Lower lobe of right lung (tissue), 2 donors: ENCODE measurements at regions not wholly inside any gene's neighbourhood (a gene's known extent, or its start where the extent isn't known, plus 50 kb on each side); places are given as distances from the start of the nearest gene placed in this dataset.

Experiments
- ATAC-seq, 2 donors: fragments of 200-7000 bp; cut with Tn5 transposase; one replicate each; pipeline ENCODE4 v1.9.1; 2020 to 2022; ENCODE audit warnings: mild to moderate bottlenecking in 2 of 2, moderate library complexity in 2 of 2
- DNase-seq: peaks from one replicate; pipeline ENCODE4 v3.0.0-alpha.2; 2020
- H3K27ac ChIP-seq: fragments of 200-600 bp; one replicate; pipeline ENCODE4 v1.8.0; 2022
- H3K27me3 ChIP-seq: fragments of 200-600 bp; one replicate; pipeline ENCODE4 v1.8.0; 2022; ENCODE audit warnings: low read depth
- H3K36me3 ChIP-seq: fragments of 200-600 bp; one replicate; pipeline ENCODE4 v1.8.0; 2022; ENCODE audit warnings: mild to moderate bottlenecking
- H3K4me1 ChIP-seq: fragments of 200-600 bp; one replicate; pipeline ENCODE4 v1.8.0; 2022
- H3K4me3 ChIP-seq: fragments of 200-600 bp; one replicate; pipeline ENCODE4 v1.8.0; 2022; ENCODE audit warnings: mild to moderate bottlenecking
- H3K9me3 ChIP-seq: fragments of 200-600 bp; one replicate; pipeline ENCODE4 v1.8.0; 2022
- CTCF ChIP-seq: fragments of 200-600 bp; IDR thresholded peaks from one replicate; pipeline ENCODE4 v1.8.0; 2022; ENCODE audit warnings: antibody characterized with exemption, mild to moderate bottlenecking
- intact Hi-C: fragments of 100-400 bp; cut with DNase I; formaldehyde crosslinking; loops from one replicate; pipeline ENCODE4 v1.11.0; 2022
- donor health status: DM: no; HTN: yes; CAD: no; lungs with severe emphysema.

GRCh38 chr21:35145626-35146233, 96.6 kb upstream of the RUNX1 start:
- no peaks in the 10 kb centered on the region for H3K4me1 ChIP-seq
- H3K9me3 ChIP-seq, result no peaks in the 10 kb centered on the region
- DNase-seq, result no peak
- no peaks in the 10 kb centered on the region for H3K36me3 ChIP-seq
- no peak overlapping the region for H3K4me3 ChIP-seq
- ATAC-seq, result no peak
- H3K27ac ChIP-seq, result no peak overlapping the region
- TF ChIP-seq CTCF, result no peak
- intact Hi-C loops, result no loop called here
- H3K27me3 ChIP-seq, result no peaks in the 10 kb centered on the region

- no peak overlapping the region for H3K27ac ChIP-seq
- no peak for TF ChIP-seq CTCF
- intact Hi-C loops, result no loop called here
- no peaks in the 10 kb centered on the region for H3K4me1 ChIP-seq
- ATAC-seq, result no peak
- H3K27me3 ChIP-seq, result no peaks in the 10 kb centered on the region
- no peaks in the 10 kb centered on the region for H3K9me3 ChIP-seq
- H3K4me3 ChIP-seq, result no peak overlapping the region
- no peaks in the 10 kb centered on the region for H3K36me3 ChIP-seq
- DNase-seq, result no peak
Observed at GRCh38 chr21:35144978-35145377, 95.9 kb upstream of the RUNX1 start.

- Histone ChIP-seq H3K27ac (no peak overlapping the region), H3K4me1 (no peaks in the 10 kb centered on the region)
- intact Hi-C loops, result no loop called here
Observed at GRCh38 chr21:35142036-35142815, 93.1 kb upstream of the RUNX1 start.

GRCh38 chr21:35139382-35139715, 90.2 kb upstream of the RUNX1 start:
- H3K36me3 ChIP-seq, result no peaks in the 10 kb centered on the region
- ATAC-seq (no peak), DNase-seq (no peak)
- no peak for TF ChIP-seq CTCF
- H3K4me1 ChIP-seq, result no peaks in the 10 kb centered on the region
- H3K4me3 ChIP-seq, result no peak overlapping the region
- intact Hi-C loops, result no loop called here
- H3K27ac ChIP-seq, result no peak overlapping the region
- no peaks in the 10 kb centered on the region for H3K9me3 ChIP-seq
- H3K27me3 ChIP-seq, result no peaks in the 10 kb centered on the region

More at GRCh38 chr21:35142036-35142815, 93.1 kb upstream of the RUNX1 start:
- no peaks in the 10 kb centered on the region for H3K36me3 ChIP-seq
- DNase-seq (no peak), ATAC-seq (no peak)
- H3K27me3 ChIP-seq, result no peaks in the 10 kb centered on the region
- no peak overlapping the region for H3K4me3 ChIP-seq
- no peaks in the 10 kb centered on the region for H3K9me3 ChIP-seq
- no peak for TF ChIP-seq CTCF

- ATAC-seq, result no peak
- intact Hi-C loops, result no loop called here
- Histone ChIP-seq H3K27me3 (no peaks in the 10 kb centered on the region), H3K4me1 (no peaks in the 10 kb centered on the region), H3K4me3 (no peak overlapping the region), H3K36me3 (no peaks in the 10 kb centered on the region), H3K27ac (no peak overlapping the region), H3K9me3 (no peaks in the 10 kb centered on the region)
- DNase-seq, result no peak
- no peak for TF ChIP-seq CTCF
Observed at GRCh38 chr21:35138665-35139381, 89.7 kb upstream of the RUNX1 start.
